Duodenal mucosa (tissue), 2 donors: ENCODE measurements at regions not wholly inside any gene's neighbourhood (a gene's known extent, or its start where the extent isn't known, plus 50 kb on each side); places are given as distances from the start of the nearest gene placed in this dataset.

Source experiments
- H3K27ac ChIP-seq: one replicate; pipeline ENCODE4 v1.7.0; 2013; ENCODE audit warnings: low read depth, low read length
- H3K27me3 ChIP-seq, 2 donors: one replicate each; pipeline ENCODE4 v1.7.0; 2013; ENCODE audit warnings: low read length in 2 of 2, control low read depth in 1 of 2; ENCODE audit not compliant: insufficient read depth in 2 of 2, control insufficient read depth in 1 of 2
- H3K36me3 ChIP-seq, 2 donors: one replicate each; pipeline ENCODE4 v1.7.0; 2013; ENCODE audit warnings: low read length in 2 of 2, control low read depth in 1 of 2; ENCODE audit not compliant: insufficient read depth in 2 of 2, control insufficient read depth in 1 of 2
- H3K4me1 ChIP-seq, 2 donors: one replicate each; pipeline ENCODE4 v1.7.0; 2013; ENCODE audit warnings: low read length in 2 of 2, control low read depth in 1 of 2; ENCODE audit not compliant: insufficient read depth in 2 of 2, control insufficient read depth in 1 of 2
- H3K4me3 ChIP-seq, 2 donors: one replicate each; pipeline ENCODE4 v1.7.0; 2013; ENCODE audit warnings: low read length in 2 of 2, low read depth in 1 of 2
- H3K9ac ChIP-seq, 2 donors: one replicate each; pipeline ENCODE4 v1.7.0; 2013; ENCODE audit warnings: low read length in 2 of 2, low read depth in 1 of 2
- H3K9me3 ChIP-seq, 2 donors: one replicate each; pipeline ENCODE4 v1.7.0; 2013; ENCODE audit warnings: low read length in 2 of 2, control low read depth in 1 of 2; ENCODE audit not compliant: control insufficient read depth in 1 of 2

DNA sequence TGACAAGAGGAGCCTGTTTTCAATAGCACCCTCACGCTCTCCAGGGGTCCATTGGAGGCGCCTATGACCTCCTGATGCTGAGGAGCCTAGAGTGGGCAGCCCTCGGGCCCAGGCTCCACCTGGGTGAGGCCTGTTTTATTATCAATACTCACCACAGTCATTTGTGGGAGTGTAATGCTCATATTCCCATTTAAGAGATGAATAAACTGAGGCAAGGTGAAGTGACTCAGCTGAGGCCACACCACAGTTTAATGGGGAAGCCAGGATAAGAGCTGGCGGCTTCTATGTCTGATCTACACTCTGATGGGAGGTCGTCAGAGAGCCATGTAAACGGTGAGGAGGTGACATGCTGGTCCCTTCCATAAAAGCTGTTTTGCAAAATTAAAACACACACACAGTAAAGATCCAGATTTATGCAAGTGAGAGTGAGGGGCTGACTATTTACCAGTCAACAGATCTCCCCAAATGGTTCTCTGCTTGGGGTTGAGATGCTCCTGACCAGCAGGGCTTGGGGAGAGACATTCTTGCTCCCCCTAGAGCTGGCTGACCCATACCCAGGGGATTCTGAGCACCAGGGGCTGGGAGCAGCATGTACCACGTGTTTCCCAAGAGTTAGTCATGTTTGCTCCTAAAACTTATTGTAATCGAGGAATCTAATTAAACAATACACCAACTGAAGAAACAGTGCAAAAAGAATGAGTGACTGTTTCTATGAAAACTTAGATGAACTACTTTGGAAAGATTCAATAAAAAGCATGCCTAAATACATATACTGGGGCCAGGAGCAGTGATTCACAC is 81.0 kb upstream of the INSIG1 start:
- no peak overlapping the region for H3K9ac ChIP-seq
- no peak overlapping the region for H3K27ac ChIP-seq
- H3K9me3 ChIP-seq, result no peaks in the 10 kb centered on the region
- H3K36me3 ChIP-seq, result no peaks in the 10 kb centered on the region
- H3K4me1 ChIP-seq, result peaks cover 0 to 4% of the 10 kb centered on the region in 2 donors
- no peaks in the 10 kb centered on the region for H3K27me3 ChIP-seq
- H3K4me3 ChIP-seq, result no peak overlapping the region

DNA sequence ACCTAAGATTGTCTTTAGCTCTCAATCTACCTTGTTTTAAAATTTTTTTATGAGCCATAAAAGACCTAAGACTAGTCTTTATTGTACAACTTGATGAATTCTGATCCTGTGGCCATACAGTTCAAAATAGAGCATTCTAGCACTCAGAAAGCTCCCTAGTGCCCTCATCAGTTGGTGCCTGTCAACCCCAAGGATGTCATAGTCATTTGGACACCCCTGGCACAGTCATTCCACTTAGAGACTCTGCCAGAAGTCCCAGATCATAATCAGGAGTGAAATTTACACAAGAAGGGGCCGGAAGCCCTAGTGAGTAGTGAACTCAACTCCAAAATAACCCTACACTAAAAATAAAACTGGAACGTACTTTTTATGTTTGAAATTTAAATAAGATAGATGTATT is 80.0 kb upstream of the INSIG1 start:
- no peaks in the 10 kb centered on the region for H3K36me3 ChIP-seq
- H3K27me3 ChIP-seq, result no peaks in the 10 kb centered on the region
- no peak overlapping the region for H3K27ac ChIP-seq
- H3K4me3 ChIP-seq, result no peak overlapping the region
- H3K9me3 ChIP-seq, result no peaks in the 10 kb centered on the region
- H3K9ac ChIP-seq, result no peak overlapping the region
- peaks cover 0 to 8% of the 10 kb centered on the region in 2 donors for H3K4me1 ChIP-seq

DNA sequence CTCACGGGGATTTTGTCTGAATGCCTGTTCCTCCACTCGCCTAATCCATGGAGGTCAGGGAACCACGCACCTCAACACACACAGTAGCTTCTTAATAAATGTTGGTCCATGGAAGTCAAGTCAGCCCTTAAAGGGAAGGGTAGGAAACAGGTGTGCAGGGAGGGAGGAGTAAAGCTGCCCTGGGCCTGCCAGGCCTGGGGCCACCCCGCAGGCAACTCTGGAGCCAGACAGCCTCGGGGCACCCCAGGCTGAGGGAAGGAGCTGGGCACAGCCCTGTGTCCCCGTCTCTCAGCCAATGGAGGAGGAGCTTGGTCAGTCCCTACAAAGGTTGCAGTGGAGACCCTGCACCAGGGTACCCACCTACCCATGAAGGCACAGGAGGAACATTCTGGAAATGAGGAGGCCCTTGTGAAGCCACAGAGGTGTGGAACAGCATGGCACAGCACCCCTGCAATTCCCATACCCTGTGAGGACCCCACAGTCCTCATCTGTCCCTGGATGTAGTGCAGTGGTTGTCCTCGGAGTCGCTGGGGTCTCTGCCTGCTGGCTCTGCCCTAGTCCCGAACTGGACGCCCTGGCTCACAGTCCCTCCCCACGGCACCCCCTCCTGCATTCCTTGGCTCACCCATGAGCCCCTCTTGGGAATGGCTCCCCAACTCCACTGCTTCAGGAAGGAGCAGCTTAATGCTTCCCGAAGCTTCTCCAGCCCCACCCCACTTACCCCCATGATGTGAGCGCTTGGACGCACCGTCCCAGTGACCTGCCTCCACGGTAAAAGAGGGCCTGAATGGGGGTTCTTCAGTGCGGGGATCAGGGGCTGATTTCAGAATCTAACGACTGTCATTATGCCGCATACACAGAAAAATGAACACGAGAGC is 79.2 kb upstream of the INSIG1 start:
- no peaks in the 10 kb centered on the region for H3K27me3 ChIP-seq

DNA sequence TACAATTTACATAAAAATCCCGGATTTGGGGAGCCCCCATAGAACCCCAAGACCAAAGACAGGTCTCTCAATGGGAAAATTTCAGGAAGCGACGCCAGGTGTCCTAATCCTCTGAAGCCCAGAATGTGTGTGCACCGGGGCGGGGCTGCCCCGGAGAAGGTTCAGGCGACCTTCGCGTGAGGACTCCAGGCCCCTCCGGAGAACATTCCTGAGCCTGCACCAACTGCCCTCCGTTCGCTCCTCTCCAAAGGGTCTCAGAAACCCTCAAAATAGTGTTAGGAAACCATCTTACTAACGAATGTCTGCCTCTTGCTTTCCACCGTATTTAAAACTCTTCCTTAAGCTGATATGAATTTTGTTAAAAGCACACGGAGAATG is 78.5 kb upstream of the INSIG1 start:
- Histone ChIP-seq H3K27ac (no peak overlapping the region), H3K27me3 (no peaks in the 10 kb centered on the region), H3K36me3 (no peaks in the 10 kb centered on the region)

More for the DNA sequence above, 79.2 kb upstream of the INSIG1 start:
- Histone ChIP-seq H3K4me1 (peaks cover 0 to 8% of the 10 kb centered on the region in 2 donors), H3K27ac (no peak overlapping the region), H3K4me3 (no peak overlapping the region), H3K9ac (no peak overlapping the region), H3K9me3 (no peaks in the 10 kb centered on the region), H3K36me3 (no peaks in the 10 kb centered on the region)

DNA sequence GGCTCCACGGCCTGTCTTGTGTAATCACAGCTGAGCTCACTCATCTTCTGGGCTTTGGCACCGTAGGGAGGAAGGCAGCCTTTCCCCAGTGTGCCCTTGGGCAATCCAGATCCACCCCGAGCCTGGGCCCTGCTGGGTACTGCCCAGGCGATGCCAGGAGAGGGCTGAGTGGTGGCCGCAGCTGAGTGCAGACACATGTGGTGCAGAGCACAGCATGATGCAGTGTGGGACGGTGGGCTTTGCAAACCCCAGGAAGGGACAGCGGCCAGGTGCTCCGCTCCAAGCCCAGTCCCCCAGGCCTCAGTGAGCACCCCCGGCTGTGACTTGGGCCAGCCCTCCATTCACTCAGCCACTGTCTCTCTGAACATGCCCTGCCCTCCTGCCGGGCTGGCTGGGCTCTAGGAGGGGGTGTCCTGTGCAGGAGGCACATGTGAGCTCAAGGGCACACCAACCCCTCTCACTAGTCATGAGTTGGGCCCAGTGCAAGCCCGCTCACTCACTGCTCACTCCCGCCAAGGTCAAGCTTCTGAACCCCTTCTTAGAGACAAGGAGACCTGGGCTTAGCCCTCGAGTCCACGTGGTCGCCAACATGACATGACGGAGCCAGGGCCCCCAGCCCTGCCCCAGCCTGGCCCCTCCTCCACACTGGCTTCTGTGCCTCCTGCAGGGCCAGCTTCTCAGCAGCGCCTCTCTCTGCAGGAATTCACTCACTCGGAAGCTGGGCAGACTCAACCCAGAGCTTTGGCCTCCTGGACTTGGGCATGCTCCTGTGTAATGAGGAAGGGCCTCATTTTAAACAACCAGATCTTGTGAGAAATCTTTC is 77.5 kb upstream of the INSIG1 start:
- H3K4me1 ChIP-seq, result peaks cover 13 to 17% of the 10 kb centered on the region in 2 donors
- no peaks in the 10 kb centered on the region for H3K36me3 ChIP-seq
- H3K27ac ChIP-seq, result no peak overlapping the region
- no peaks in the 10 kb centered on the region for H3K27me3 ChIP-seq
- no peak overlapping the region for H3K4me3 ChIP-seq
- no peak overlapping the region for H3K9ac ChIP-seq
- no peaks in the 10 kb centered on the region for H3K9me3 ChIP-seq

More for the DNA sequence above, 78.5 kb upstream of the INSIG1 start:
- no peaks in the 10 kb centered on the region for H3K9me3 ChIP-seq
- H3K9ac ChIP-seq, result no peak overlapping the region
- no peak overlapping the region for H3K4me3 ChIP-seq
- peaks cover 2 to 11% of the 10 kb centered on the region in 2 donors for H3K4me1 ChIP-seq

- Histone ChIP-seq H3K4me3 (no peak overlapping the region), H3K9ac (no peak overlapping the region), H3K36me3 (no peaks in the 10 kb centered on the region), H3K27ac (no peak overlapping the region), H3K27me3 (no peaks in the 10 kb centered on the region), H3K4me1 (peaks cover 14 to 21% of the 10 kb centered on the region in 2 donors), H3K9me3 (no peaks in the 10 kb centered on the region)
These were observed 76.8 kb upstream of the INSIG1 start for GRCh38 chr7:155220903-155221302.

DNA sequence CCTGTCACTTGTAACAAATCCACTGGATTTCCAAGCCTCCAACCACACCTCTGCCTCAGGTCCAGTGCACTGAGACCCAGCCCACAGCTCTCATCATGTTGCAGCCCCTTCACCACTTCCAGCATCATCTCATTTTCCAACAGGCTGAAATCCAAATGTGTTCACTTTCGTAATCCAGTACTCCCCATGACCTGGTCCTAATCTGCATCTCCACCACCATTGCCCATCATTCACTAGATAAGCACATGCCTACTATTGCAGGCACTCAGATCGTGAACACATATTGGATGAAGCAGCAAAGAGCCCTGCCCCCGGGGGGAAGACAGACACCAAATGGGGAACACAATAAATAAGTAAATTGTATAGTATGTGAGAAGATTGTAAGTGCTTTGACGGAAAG is 76.1 kb upstream of the INSIG1 start:
- Histone ChIP-seq H3K27me3 (no peaks in the 10 kb centered on the region), H3K36me3 (no peaks in the 10 kb centered on the region), H3K9me3 (no peaks in the 10 kb centered on the region), H3K9ac (no peak overlapping the region), H3K4me3 (no peak overlapping the region), H3K4me1 (peaks cover 14 to 21% of the 10 kb centered on the region in 2 donors), H3K27ac (no peak overlapping the region)

DNA sequence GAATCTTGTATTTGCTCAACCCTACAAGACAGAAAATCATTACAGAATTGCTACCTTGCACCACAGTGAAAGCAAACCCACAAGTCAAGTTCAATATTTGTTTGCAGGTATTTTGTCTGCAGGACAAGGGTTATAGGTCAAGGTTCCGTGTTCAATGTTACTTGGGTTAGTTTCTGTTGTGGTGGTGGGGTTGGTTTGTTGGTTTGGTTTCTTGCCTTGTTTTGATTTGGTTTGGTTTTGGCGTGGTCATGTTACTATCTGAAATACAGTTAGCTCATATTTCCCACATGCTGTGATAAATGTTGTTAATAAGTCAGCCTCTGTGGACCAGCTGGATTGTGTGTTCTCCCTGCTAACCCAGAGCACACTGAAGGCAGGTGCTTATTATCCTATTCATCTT is 75.6 kb upstream of the INSIG1 start:
- H3K9me3 ChIP-seq, result no peaks in the 10 kb centered on the region
- H3K9ac ChIP-seq, result no peak overlapping the region
- no peaks in the 10 kb centered on the region for H3K27me3 ChIP-seq
- H3K27ac ChIP-seq, result no peak overlapping the region
- H3K36me3 ChIP-seq, result no peaks in the 10 kb centered on the region
- peaks cover 14 to 21% of the 10 kb centered on the region in 2 donors for H3K4me1 ChIP-seq
- H3K4me3 ChIP-seq, result no peak overlapping the region

DNA sequence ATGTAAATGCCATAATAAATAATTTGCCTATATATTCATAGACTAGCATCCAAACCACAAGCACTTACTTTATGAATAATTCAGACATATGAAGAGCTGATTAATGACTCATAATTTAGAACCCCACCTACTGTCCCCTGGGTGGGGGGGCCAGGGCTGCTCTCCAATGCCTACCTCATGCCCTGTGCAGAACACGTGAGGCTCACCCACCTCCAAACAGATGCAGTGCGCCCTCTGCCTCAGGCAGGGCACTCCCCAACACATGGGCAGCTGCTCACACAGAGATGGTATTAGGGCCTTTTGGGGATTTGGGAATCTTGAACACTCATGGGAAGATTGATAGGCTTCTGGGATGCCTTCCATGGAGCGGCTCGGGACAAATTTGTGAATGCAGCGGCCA is 75.1 kb upstream of the INSIG1 start:
- Histone ChIP-seq H3K4me1 (peaks cover 14 to 21% of the 10 kb centered on the region in 2 donors), H3K27me3 (no peaks in the 10 kb centered on the region), H3K4me3 (no peak overlapping the region), H3K9ac (no peak overlapping the region), H3K27ac (no peak overlapping the region), H3K9me3 (no peaks in the 10 kb centered on the region), H3K36me3 (no peaks in the 10 kb centered on the region)
